RCC 7860 (cell line): ENCODE measurements at regions not wholly inside any gene's neighbourhood (a gene's known extent, or its start where the extent isn't known, plus 50 kb on each side); places are given as distances from the start of the nearest gene placed in this dataset.

Experiments used
- DNase-seq: peaks from one replicate; pipeline ENCODE4 v3.0.0-alpha.2; 2015; ENCODE audit warnings: low spot score
- FAIRE-seq: peaks from 2 replicates; lab custom pipeline; 2012; peaks lifted over from hg19 to GRCh38; lab: Jason Lieb, UNC

GRCh38 chr2:71879509-71880184 is 268.0 kb downstream of the CYP26B1 start:
- no peak for DNase-seq
- no peak for FAIRE-seq

DNA sequence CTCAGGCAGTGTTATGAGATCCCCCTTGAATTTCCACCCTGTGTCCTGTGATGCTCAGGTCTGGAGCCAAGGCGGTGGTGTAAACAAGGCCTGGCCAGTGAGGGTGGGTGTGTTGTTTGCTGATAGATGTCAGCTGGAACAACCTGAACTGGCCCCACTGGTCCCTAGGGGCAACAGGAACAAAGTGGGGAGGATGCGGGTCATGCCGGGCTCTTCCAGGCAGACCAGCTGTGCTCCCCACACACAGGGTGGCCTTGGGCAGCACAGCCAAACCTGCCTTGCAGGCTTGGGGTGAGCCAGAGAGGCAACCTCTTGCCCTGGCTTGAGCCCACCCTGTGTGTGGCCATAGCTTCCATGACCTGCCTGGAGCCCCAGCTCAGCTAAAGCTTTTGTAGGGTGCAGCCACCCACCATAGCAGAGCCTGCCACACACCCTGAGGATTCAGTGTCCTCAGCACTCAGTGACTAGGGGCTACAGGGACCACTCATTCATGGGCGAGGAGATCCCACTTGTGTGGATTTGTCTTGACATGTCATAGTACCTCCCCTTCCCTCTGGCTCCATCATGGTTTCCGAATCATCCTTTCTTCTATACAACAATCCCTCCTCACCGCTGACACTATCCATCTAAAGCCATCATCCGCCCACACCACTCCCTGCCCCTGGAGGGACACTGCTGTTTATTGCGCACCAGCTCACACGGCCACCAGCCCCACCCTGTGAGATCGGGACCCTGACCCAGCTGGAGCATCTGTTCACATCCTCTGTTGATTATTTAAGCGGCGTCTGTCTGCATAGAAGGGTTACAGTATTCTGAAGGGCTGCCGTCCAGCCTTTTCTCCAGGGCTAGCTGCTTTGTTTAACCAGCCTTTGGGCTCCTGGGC is 268.8 kb downstream of the CYP26B1 start:
- no peak for DNase-seq

GRCh38 chr2:71877636-71878035 is 270.0 kb downstream of the CYP26B1 start:
- DNase-seq (no peak), FAIRE-seq (no peak)

More for the DNA sequence above, 268.8 kb downstream of the CYP26B1 start:
- FAIRE-seq = no peak

DNA sequence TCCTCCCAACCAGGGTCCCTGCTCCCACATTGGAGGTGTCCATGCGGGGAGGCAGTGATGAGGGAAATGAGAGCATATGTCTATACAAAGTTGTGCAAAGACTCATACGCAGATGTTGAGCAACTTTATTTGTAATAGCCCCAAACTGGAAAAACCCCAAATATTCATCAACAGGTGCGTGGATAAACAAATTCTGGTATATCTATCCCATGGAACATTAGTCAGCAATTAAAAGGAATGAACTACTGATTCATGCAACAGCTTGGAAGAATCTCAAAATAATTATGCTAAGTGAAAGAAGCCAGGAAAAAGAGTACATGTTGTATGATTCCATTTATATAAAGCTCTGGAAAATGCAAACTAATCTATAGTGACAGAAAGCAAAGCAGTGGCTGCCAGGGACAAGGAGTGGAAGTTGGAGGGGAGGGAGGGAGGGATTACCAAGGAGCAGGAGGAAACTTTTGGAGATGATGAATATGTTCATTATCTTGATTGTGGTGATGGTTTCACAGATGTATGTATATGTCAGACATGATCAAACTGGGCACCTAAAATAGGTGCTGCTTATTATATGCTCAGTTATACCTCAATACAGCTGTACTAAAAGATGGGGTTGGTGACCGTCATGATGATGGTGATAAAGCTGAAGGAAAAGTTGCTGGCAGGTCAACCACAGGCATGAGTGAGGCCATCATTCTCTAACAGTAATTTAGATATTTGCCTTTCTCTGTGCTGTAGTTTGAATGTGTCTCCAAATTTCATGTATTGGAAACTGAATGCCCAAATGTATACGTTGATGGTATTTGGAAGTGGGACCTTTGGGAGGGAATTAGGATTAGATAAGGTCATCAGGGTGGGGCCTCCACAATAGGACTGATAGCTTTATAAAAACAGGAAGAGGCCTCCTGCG is 270.9 kb downstream of the CYP26B1 start:
- no peak for FAIRE-seq
- no peak for DNase-seq

DNA sequence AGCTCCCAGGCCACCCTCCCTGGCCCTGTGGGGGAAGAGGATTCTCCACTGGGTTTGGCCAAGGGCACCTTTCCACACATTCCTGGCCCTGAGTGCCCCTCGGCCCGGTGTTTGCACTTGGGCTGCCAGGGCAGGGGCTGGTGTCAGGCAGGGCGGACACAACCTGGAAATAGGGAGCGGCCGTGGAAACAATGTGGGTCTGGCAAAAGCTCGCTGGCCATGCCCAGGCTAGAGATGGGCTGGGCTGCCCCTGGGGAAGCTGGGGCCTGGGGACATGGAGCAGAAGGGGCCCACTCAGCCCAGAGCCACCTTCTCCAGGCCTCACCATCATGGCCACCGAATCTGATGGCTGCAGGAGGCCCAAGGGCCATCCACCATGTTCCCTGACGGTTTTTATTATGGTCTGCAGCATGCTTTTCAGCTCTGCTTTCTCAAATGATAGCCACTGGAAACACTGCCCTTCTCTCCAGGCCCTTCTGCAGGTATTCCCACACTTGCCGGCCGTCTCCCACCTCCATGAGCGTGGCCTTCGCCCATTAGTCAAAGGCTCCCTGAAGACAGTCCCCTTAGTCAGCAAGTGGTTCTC is 275.1 kb downstream of the CYP26B1 start:
- DNase-seq (no peak), FAIRE-seq (no peak)

DNA sequence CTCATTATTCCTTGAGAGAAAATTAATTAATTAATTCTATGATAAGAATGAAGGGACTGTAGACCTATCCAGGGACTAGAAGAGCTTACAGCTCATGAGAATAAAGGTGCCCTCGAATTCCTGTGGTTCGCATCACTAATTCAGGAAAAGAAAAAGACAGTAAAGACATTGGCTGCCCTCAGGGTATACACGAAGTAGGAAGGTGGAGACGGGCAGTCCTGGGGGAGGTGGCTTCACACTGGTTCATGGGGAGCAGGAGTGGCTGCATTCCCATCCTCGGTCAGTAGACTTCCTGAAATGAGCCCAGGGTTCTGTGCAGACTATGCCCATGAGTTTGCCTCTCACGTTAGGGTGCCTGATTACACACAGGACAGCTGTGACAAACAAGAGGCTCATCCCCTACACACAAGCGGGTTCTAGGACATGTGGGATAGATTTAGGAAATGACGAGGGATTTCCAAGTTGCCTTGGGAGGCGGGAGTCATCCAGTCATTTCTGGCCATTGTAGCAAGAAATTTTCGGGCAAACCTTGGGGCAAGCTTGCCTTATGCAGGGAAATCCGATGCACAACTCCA is 282.2 kb downstream of the CYP26B1 start:
- no peak for FAIRE-seq
- no peak for DNase-seq

DNA sequence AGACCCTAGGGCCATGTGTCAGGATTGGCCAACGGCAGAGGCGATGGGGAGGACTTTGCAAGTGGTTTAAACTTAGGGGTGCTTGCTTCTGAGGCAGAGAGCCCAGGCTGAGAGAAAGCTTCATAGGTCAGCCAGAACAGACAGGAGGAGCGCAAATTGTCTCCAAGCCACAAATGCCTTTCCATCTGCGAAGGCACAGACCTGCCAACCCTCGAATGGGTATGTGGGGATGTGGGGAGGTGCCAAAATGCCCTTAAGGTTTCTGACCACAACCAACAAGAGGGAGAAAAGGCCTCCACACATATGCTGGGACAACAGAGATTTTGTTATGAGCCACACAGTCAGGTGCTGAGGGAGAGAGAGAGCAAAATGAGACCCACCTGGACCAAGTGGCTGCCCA is 283.6 kb downstream of the CYP26B1 start:
- DNase-seq = no peak
- FAIRE-seq = no peak

DNA sequence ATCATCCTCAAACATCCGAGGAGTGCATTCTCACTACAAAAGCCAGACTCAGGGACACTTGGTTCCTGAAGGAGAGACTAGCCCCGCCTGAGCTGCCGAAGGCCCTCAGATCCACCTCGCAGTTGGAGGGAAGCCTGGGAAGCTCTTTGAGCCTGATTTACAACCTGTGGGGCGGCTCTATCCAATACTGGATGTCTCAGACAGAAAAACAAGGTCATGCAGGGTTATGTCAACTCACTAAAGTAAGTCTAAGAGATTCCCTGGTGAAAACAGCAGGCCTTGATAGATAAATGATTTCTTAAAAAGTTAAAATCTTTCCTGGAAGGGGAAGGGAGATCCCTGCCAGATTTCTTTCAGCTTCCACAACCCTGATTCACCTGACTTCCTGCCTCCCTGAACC is 284.3 kb downstream of the CYP26B1 start:
- DNase-seq (no peak), FAIRE-seq (no peak)

DNA sequence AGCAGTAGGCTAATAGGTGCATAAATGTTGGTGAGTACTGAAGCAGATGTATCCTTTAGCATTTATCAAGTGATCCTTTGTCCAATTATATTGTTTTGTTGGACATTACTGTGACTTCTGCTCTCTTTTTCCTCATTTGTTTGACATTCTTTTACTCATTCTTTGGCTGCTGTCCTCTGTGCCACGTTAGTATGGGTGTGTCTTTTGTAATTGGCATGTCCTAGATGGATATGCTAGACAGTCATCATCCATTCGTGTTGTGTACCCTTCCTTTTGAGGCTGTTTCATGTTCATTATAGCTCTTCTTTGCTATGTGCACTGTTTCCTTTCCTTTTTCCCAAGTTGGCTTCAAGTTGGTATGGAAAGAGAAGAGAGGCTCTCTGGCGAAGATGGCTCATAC is 284.7 kb downstream of the CYP26B1 start:
- no peak for FAIRE-seq

GRCh38 chr2:71861186-71862160 is 286.2 kb downstream of the CYP26B1 start:
- FAIRE-seq (no peak), DNase-seq (no peak)

More for the DNA sequence above, 284.7 kb downstream of the CYP26B1 start:
- no peak for DNase-seq

GRCh38 chr2:71860381-71860926 is 287.2 kb downstream of the CYP26B1 start:
- DNase-seq (no peak), FAIRE-seq (no peak)

DNA sequence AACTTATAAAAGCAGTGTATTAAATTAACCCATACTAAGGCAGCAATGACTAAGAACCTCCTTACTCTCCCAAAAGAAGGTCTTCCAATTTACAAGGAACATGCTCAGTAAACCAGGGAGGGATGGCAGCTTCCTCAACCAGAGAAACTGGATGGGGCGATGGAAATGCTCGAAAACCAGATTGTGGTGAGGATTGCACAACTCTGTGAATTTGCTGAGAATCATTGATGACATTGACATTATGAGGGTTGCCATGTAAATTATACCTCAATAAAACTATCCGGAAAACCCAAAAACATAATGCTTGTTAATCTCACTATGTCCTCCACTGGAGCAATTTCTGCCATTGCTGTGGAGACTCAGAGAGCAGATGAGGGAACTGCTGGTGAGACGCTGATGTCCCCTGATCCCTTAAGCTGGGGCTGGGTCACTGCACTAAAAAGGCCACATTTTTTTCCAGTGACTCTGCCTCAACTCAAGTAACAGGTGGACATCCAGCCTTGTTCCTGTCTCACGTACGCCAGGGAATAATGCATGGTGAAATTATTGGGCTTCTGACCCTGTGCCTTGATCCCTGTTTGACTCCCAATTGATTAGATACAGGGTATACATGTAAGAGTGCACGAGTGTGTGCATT is 288.3 kb downstream of the CYP26B1 start:
- FAIRE-seq (no peak), DNase-seq (no peak)

DNA sequence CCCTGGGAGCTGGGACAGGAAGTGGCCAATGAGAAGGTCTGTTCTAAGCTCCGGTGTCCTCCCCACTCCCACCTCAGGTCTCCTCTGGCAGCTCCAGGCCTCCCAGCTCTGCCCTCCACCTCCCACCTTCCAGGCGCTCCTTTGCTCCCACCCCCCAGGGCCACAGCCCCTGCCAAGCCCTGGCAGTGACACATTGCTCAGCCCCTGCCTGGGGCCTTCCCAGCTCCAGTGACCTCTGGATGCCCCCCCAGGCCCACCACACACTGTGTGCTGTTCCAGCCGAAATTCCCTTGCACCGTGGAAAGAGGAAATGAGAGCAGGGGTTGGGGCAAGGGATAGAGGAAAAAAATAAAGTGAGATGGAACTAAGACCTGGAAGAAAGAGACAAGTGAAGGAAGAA is 289.6 kb downstream of the CYP26B1 start:
- no peak for FAIRE-seq
- DNase-seq = no peak

GRCh38 chr2:71857636-71858035 is 290.0 kb downstream of the CYP26B1 start:
- FAIRE-seq (no peak), DNase-seq (no peak)

DNA sequence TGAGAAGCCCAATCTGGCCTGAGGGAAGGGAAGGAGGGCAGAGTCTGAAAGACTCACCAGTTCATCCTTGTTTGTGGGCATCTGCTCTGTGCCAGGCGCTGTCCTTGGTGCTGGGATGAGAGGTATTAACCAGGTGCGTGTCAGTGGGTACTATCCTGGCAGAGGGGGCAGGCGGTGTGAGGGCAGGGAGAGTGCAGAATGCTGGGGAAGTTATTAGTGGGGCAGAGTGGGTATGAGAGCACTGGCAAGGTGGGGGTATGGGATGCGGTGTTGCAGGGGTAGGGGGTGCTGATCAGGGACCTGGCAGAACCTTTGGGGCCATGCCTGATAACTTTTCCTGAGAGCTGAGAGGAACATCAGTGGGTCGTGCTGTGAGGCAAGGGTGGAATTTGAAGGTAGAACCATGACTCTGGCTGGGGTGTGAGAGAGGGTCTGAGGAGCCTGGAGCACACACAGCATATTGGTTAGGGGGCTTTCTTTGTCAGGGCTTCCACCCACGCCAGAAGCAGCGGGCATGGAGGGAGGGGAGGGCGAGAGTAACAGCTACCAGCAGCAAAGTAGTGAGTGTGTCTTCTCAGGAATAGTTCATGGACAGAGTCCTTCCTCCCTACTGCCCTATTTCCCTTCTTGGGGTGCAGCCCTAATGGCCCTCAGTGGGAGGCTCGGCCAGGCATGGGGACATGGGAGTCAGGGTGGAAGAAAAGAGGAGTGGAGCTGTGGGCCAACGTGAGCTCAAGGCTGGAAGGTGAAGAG is 290.7 kb downstream of the CYP26B1 start:
- DNase-seq = no peak
- FAIRE-seq = no peak

DNA sequence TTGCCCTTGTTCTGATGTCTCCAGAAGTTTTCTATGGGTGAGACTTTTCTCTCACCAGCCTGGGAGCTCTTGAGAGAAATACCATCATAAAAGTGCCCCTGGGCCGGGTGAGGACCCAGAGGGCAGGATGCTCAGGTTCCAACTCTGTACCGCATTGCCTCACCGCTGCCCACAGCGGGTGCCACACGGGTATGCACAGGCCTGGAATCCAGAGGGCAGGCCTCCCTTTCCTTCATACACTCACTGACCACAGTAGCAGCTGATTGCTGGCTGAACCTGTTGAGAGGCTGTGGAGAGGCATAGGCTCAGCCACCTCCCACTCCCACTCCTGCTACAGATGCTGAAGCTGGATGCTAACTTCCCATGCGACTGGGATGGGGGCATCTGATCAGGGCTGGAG is 293.8 kb downstream of the CYP26B1 start:
- FAIRE-seq (no peak), DNase-seq (no peak)

GRCh38 chr2:71852141-71852711 is 295.4 kb downstream of the CYP26B1 start:
- FAIRE-seq (no peak), DNase-seq (no peak)
